ENCODE measurements at regions not wholly inside any gene's neighbourhood (a gene's known extent, or its start where the extent isn't known, plus 50 kb on each side); places are given as distances from the start of the nearest gene placed in this dataset.

DNA sequence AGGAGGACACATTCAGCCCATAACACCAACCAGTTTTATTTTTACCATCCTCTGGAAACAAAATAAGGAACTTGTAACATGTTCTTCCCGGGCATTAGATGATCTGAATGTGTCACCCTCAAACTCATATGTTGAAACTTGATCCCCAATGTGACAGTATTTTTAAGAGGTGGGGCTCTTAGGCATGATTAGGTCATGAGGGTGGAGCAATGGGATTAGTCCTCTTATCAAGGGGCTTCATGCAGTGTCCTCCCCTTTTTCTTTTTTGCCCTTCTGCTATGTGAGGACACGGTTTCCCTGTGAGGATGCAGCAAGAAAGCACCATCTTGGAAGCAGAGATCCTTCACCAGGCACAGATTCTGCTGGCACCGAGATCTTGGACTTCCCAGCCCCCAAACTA is 401.5 kb upstream of the TRIB2 start:
- no peaks in the 10 kb centered on the region for H3K36me3 Mint-ChIP-seq

DNA sequence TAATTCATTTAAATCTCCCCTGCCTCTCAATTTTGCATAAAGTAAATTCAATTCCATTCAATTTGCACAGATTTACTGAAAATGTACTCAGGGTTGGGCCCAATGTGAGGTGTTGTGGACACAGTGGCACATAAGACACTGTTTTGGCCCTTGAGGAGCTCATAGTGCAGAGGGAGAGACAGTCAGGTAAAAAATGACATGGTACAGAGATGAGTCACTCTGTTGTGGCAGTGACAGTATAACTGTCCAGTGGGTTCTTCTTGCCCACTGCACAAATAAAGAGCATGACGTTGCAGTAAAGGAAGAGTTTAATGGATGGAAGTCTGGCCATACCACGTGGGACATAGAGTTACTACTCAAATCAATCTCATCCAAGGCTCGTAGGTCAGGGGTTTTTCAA is 400.3 kb upstream of the TRIB2 start:
- DNase-seq (ENCODE audit: extremely low spot score, unreplicated experiment): no peak
- Mint-ChIP-seq H3K27ac (no peak overlapping the region), H3K27me3 (no peaks in the 10 kb centered on the region), H3K9me3 (no peaks in the 10 kb centered on the region), H3K4me3 (no peak overlapping the region), H3K4me1 (ENCODE audit: unreplicated experiment) (peaks cover 32% of the 10 kb centered on the region), H3K36me3 (no peaks in the 10 kb centered on the region)
- TF ChIP-seq, protein P1, sequence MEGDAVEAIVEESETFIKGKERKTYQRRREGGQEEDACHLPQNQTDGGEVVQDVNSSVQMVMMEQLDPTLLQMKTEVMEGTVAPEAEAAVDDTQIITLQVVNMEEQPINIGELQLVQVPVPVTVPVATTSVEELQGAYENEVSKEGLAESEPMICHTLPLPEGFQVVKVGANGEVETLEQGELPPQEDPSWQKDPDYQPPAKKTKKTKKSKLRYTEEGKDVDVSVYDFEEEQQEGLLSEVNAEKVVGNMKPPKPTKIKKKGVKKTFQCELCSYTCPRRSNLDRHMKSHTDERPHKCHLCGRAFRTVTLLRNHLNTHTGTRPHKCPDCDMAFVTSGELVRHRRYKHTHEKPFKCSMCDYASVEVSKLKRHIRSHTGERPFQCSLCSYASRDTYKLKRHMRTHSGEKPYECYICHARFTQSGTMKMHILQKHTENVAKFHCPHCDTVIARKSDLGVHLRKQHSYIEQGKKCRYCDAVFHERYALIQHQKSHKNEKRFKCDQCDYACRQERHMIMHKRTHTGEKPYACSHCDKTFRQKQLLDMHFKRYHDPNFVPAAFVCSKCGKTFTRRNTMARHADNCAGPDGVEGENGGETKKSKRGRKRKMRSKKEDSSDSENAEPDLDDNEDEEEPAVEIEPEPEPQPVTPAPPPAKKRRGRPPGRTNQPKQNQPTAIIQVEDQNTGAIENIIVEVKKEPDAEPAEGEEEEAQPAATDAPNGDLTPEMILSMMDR (conservative IDR thresholded peaks at IDR 0.05): no peak

More for the DNA sequence above, 401.5 kb upstream of the TRIB2 start:
- Mint-ChIP-seq H3K9me3 (no peaks in the 10 kb centered on the region), H3K4me1 (ENCODE audit: unreplicated experiment) (peaks cover 27% of the 10 kb centered on the region), H3K4me3 (no peak overlapping the region), H3K27me3 (no peaks in the 10 kb centered on the region), H3K27ac (no peak overlapping the region)
- DNase-seq (ENCODE audit: extremely low spot score, unreplicated experiment): no peak
- TF ChIP-seq, protein P1 (conservative IDR thresholded peaks at IDR 0.05): no peak

DNA sequence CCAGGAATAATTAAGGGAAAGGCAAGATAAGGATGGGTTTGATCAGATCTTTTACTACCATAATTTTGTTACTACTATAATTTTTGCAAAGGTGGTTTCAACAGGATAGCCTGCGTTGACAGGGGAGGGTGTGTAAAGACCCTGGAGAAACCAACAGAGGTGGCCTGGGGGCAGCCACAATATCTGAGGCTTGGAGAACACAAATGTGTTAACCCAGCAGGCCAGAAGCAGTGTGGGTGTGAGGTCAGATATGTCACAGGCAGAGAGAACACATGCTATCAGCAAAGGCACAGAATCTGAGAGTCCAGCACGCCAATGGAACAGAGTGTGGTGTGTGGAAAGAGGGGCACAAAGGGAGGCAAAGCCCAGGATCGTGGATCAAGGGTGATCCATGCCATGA is 399.4 kb upstream of the TRIB2 start:
- H3K4me1 Mint-ChIP-seq (ENCODE audit: unreplicated experiment): peaks cover 32% of the 10 kb centered on the region
- DNase-seq (ENCODE audit: extremely low spot score, unreplicated experiment): no peak
- no peaks in the 10 kb centered on the region for H3K36me3 Mint-ChIP-seq
- H3K9me3 Mint-ChIP-seq: no peaks in the 10 kb centered on the region
- H3K27ac Mint-ChIP-seq: no peak overlapping the region
- TF ChIP-seq, protein P1 (conservative IDR thresholded peaks at IDR 0.05): no peak
- no peaks in the 10 kb centered on the region for H3K27me3 Mint-ChIP-seq
- H3K4me3 Mint-ChIP-seq: no peak overlapping the region

DNA sequence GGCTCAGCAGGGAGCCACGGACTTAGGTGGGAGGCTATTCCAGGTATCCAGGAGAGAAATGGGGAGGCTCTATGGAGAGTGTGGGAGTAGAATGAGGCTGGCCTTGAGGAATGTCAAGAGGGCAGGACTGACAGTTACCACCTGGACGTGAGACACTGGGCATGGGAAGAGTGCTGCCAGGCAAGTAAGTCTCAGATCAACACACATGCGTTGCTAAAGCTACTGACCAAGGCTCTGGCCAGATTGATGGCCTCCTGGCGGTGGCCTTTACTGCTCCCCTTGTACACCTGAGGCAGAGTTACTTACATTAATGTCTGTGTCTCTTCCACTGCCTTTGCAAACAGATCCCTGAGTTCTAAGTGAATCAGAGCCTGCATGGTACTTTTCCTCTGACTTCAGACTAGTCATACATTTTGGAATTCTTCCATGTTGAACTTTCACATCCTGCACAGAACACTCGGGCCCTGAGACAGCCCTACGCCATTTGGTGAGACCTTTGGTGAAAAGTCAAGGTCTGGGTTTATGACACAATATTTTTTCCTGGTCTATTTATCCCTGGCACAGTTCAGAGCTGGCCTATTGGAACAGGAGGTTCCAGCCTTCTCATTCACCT is 398.8 kb upstream of the TRIB2 start:
- H3K4me1 Mint-ChIP-seq (ENCODE audit: unreplicated experiment): peaks cover 32% of the 10 kb centered on the region
- H3K4me3 Mint-ChIP-seq: no peak overlapping the region
- H3K27ac Mint-ChIP-seq: no peak overlapping the region

DNA sequence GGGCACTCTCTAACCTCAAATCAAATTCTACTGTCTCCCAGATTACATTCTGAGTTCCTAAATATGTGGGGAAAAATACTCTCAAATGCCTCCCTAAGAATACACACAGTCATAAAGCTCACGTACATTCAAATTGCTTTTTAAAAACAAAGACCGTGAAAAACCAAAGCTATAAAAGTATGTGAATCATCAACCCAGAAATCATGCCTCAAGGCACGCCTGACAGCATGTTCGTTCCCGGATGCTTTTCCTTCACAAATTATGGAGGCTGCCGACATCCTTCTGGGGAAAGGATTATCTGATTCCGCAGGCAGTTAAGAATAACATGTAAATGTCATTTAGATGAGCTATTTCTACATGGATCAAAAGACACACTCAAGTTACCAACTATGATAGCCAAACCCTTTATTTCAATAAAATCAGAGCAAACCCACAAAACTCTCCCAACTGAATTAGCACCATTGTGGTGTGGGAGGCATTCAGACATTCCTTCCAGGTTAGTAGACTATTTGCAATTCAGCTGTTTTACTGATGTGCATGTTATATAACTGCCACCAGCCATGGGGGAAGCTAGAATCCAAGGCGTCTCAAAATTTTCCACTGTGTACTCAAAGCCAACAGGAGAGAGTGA is 398.2 kb upstream of the TRIB2 start:
- Mint-ChIP-seq H3K36me3 (no peaks in the 10 kb centered on the region), H3K4me3 (no peak overlapping the region), H3K27ac (no peak overlapping the region), H3K4me1 (ENCODE audit: unreplicated experiment) (peaks cover 29% of the 10 kb centered on the region), H3K27me3 (no peaks in the 10 kb centered on the region), H3K9me3 (no peaks in the 10 kb centered on the region)
- DNase-seq (ENCODE audit: extremely low spot score, unreplicated experiment): no peak
- TF ChIP-seq, protein P1 (conservative IDR thresholded peaks at IDR 0.05): no peak

More for the DNA sequence above, 398.8 kb upstream of the TRIB2 start:
- no peaks in the 10 kb centered on the region for H3K27me3 Mint-ChIP-seq
- TF ChIP-seq, protein P1 (conservative IDR thresholded peaks at IDR 0.05): no peak
- DNase-seq (ENCODE audit: extremely low spot score, unreplicated experiment): no peak
- H3K9me3 Mint-ChIP-seq: no peaks in the 10 kb centered on the region
- H3K36me3 Mint-ChIP-seq: no peaks in the 10 kb centered on the region
